ENCODE measurements at regions not wholly inside any gene's neighbourhood (a gene's known extent, or its start where the extent isn't known, plus 50 kb on each side); places are given as distances from the start of the nearest gene placed in this dataset.

DNA sequence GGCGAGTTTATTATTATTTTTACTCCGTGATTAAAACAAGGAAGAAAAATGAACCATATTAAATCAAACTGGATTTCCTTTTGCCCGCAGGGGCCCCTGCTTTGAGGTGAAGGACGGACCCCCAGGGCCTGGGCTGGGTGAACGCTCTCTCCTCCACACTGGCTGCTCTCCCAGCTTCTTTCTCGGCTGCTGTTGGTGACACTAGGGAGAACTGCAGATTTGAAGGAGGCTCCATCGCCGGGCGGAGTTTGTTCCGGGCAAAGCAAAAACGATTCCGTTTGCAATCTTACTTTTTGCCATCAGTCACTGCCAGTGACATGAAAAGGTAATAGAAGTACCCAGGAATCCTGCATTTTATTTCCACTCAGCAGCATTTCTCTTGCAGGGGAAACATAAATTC lies 221.6 kb upstream of the SDK2 start:
- no peak overlapping the region for H3K27ac ChIP-seq
- peaks cover 3% of the 10 kb centered on the region for H3K27me3 ChIP-seq
- H3K9me3 ChIP-seq, result no peaks in the 10 kb centered on the region
- DNase-seq, result no peak
- H3K36me3 ChIP-seq, result no peaks in the 10 kb centered on the region
- in situ Hi-C loops (cut with MboI; ENCODE audit: low pct_ligation_motif_present in 1 of 4, low pct_unique_long_range_greater_than_20kb in 1 of 4, low sequenced_read_pairs in 3 of 4) (no loop called here), intact Hi-C loops (cut with DNase I; ENCODE audit: low total_unique reads) (no loop called here)
- no peak overlapping the region for H3K4me3 ChIP-seq
- WGBS, 2 donors (ENCODE audit: low coverage in 1 of 2), result 78 to 85% methylated on average over 9 to 12 of the region's 12 CpGs
- peaks cover 0 to 10% (median 8%) of the 10 kb centered on the region in 4 donors for H3K4me1 ChIP-seq
- TF ChIP-seq, protein P1, sequence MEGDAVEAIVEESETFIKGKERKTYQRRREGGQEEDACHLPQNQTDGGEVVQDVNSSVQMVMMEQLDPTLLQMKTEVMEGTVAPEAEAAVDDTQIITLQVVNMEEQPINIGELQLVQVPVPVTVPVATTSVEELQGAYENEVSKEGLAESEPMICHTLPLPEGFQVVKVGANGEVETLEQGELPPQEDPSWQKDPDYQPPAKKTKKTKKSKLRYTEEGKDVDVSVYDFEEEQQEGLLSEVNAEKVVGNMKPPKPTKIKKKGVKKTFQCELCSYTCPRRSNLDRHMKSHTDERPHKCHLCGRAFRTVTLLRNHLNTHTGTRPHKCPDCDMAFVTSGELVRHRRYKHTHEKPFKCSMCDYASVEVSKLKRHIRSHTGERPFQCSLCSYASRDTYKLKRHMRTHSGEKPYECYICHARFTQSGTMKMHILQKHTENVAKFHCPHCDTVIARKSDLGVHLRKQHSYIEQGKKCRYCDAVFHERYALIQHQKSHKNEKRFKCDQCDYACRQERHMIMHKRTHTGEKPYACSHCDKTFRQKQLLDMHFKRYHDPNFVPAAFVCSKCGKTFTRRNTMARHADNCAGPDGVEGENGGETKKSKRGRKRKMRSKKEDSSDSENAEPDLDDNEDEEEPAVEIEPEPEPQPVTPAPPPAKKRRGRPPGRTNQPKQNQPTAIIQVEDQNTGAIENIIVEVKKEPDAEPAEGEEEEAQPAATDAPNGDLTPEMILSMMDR (IDR thresholded peaks at IDR 0.05), result no peak
- TF ChIP-seq POLR2A (IDR thresholded peaks at IDR 0.05) (no peak), EP300 (IDR thresholded peaks at IDR 0.05; ENCODE audit: low read depth) (no peak), POLR2AphosphoS5 (IDR thresholded peaks at IDR 0.05) (no peak)

DNA sequence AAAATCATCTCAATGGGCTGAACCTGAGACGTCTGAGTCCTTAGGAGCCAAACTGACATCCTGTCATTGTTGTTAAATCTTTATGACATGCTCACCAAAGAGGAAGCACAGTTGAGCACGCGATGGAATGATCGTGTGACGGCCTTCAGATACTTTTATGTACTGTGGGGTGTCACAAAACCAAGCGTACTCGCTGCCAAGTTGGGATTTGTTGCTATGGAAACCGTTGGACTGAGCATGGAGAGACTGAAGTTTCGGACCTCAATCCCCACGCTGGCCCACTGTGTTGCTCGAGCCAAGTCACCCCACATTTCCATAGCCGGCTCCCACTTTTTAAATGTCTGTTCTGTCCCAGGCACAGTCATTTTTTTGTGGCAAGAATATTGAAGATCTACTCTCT lies 222.8 kb upstream of the SDK2 start:
- WGBS, 2 donors (ENCODE audit: low coverage in 1 of 2), result 66 to 80% methylated on average over 2 to 12 of the region's 12 CpGs
- intact Hi-C loops (cut with DNase I; ENCODE audit: low total_unique reads), result no loop called here

DNA sequence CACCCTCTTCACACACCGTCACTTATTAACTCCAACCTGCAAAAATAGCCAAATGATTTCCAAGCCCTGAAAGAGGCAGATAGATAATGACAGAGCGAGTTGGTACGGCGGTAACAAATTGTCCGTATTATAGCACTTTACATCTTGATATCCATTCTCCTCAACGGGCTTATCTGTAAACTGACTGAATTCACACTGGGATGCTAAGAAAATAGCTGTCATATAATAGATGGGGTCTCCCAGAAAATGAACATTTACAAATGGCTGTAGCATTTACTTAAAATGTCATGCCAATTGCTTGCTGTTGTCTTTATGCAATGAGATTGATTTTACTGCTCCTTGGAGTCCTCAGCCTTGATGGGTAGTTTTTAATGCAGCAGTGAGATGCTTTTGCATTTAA lies 225.8 kb upstream of the SDK2 start:
- Histone ChIP-seq H3K9me3 (no peaks in the 10 kb centered on the region), H3K36me3 (no peaks in the 10 kb centered on the region), H3K4me3 (no peak overlapping the region), H3K4me1 (no peaks in the 10 kb centered on the region), H3K27me3 (peaks cover 3% of the 10 kb centered on the region), H3K27ac (no peak overlapping the region)
- in situ Hi-C loops (cut with MboI; ENCODE audit: low pct_ligation_motif_present in 1 of 4, low pct_unique_long_range_greater_than_20kb in 1 of 4, low sequenced_read_pairs in 3 of 4), result no loop called here
- DNase-seq, result no peak
- intact Hi-C loops (cut with DNase I; ENCODE audit: low total_unique reads), result no loop called here
- TF ChIP-seq, protein P1 (IDR thresholded peaks at IDR 0.05), result no peak
- no peak for TF ChIP-seq POLR2AphosphoS5 (IDR thresholded peaks at IDR 0.05)
- no peak for TF ChIP-seq EP300 (IDR thresholded peaks at IDR 0.05; ENCODE audit: low read depth)
- no peak for TF ChIP-seq POLR2A (IDR thresholded peaks at IDR 0.05)
- 85 to 87% methylated on average over 6 of the region's 6 CpGs for WGBS, 2 donors (ENCODE audit: low coverage in 1 of 2)

More for the DNA sequence above, 222.8 kb upstream of the SDK2 start:
- H3K36me3 ChIP-seq, result no peaks in the 10 kb centered on the region
- no peak for TF ChIP-seq EP300 (IDR thresholded peaks at IDR 0.05; ENCODE audit: low read depth)
- TF ChIP-seq POLR2AphosphoS5 (IDR thresholded peaks at IDR 0.05), result no peak
- TF ChIP-seq, protein P1 (IDR thresholded peaks at IDR 0.05), result no peak
- TF ChIP-seq POLR2A (IDR thresholded peaks at IDR 0.05), result no peak
- DNase-seq, result no peak
- in situ Hi-C loops (cut with MboI; ENCODE audit: low pct_ligation_motif_present in 1 of 4, low pct_unique_long_range_greater_than_20kb in 1 of 4, low sequenced_read_pairs in 3 of 4), result no loop called here
- no peak overlapping the region for H3K27ac ChIP-seq
- no peaks in the 10 kb centered on the region for H3K9me3 ChIP-seq
- H3K27me3 ChIP-seq, result peaks cover 3% of the 10 kb centered on the region
- H3K4me3 ChIP-seq, result no peak overlapping the region
- H3K4me1 ChIP-seq, result no peaks in the 10 kb centered on the region

DNA sequence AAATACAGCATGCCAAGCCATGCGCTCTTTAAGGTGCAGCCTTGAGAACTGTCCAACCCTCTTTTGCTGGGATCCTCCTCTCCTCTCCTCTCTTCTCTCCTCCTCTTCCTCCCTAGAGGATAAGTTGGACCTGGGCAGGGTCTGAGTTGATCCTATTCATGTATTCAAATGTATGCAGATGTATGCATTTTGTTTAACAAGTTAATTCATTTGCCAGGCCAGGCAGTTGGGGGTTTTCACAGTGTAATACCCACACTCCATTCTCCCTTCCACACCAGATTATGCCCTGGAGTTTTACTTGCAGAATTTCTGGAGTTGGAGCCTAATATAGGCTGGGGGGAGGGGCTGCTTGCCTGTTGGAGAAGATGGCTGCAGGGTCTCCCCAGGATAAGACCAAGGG lies 226.2 kb upstream of the SDK2 start:
- Histone ChIP-seq H3K36me3 (no peaks in the 10 kb centered on the region), H3K4me3 (no peak overlapping the region), H3K27me3 (peaks cover 3% of the 10 kb centered on the region), H3K4me1 (no peaks in the 10 kb centered on the region), H3K9me3 (no peaks in the 10 kb centered on the region), H3K27ac (no peak overlapping the region)
- in situ Hi-C loops (cut with MboI; ENCODE audit: low pct_ligation_motif_present in 1 of 4, low pct_unique_long_range_greater_than_20kb in 1 of 4, low sequenced_read_pairs in 3 of 4), result no loop called here
- DNase-seq, result no peak
- intact Hi-C loops (cut with DNase I; ENCODE audit: low total_unique reads), result no loop called here
- WGBS, 2 donors (ENCODE audit: low coverage in 1 of 2), result 82 to 90% methylated on average over 1 of the region's 1 CpG
- TF ChIP-seq, protein P1 (IDR thresholded peaks at IDR 0.05), result no peak
- TF ChIP-seq EP300 (IDR thresholded peaks at IDR 0.05; ENCODE audit: low read depth) (no peak), POLR2AphosphoS5 (IDR thresholded peaks at IDR 0.05) (no peak), POLR2A (IDR thresholded peaks at IDR 0.05) (no peak)

Measured in transverse colon (tissue), 4 donors.